NB4 (cell line): ENCODE measurements at regions not wholly inside any gene's neighbourhood (a gene's known extent, or its start where the extent isn't known, plus 50 kb on each side); places are given as distances from the start of the nearest gene placed in this dataset.

ENCODE experiments used
- POLR2A ChIP-seq: IDR thresholded peaks from 2 replicates; pipeline ENCODE4 v1.6.1; 2011; ENCODE audit warnings: mild to moderate bottlenecking; ENCODE audit not compliant: insufficient read length; ENCODE audit errors: extremely low read depth
- TF ChIP-seq, protein P1 (sequence below): IDR thresholded peaks from one replicate; pipeline ENCODE4 v1.5.1; 2012; ENCODE audit warnings: low read depth, low read length

DNA sequence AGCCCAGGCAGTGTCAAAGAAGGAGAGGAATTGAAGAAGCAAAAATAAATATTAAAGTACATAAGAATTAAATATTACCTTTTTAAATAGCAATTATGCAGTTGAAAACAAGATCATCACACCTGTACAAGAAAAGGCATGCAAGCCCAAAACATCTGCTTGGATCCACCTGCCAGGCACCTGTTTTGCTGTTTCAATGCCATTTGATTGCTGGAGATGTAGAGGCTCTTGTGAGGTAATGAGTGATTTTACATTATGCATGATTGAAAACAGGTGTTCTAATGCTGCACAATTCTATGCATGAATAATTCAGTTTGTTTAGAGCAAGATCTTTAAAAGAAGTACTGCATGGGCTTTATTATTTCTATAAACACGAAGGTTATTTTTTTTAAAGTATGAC, 700.6 kb upstream of the ZEB2 start:
- TF ChIP-seq, protein P1, sequence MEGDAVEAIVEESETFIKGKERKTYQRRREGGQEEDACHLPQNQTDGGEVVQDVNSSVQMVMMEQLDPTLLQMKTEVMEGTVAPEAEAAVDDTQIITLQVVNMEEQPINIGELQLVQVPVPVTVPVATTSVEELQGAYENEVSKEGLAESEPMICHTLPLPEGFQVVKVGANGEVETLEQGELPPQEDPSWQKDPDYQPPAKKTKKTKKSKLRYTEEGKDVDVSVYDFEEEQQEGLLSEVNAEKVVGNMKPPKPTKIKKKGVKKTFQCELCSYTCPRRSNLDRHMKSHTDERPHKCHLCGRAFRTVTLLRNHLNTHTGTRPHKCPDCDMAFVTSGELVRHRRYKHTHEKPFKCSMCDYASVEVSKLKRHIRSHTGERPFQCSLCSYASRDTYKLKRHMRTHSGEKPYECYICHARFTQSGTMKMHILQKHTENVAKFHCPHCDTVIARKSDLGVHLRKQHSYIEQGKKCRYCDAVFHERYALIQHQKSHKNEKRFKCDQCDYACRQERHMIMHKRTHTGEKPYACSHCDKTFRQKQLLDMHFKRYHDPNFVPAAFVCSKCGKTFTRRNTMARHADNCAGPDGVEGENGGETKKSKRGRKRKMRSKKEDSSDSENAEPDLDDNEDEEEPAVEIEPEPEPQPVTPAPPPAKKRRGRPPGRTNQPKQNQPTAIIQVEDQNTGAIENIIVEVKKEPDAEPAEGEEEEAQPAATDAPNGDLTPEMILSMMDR = no peak
- TF ChIP-seq POLR2A = no peak
